Chondrocyte (in vitro differentiated cells): ENCODE measurements at regions not wholly inside any gene's neighbourhood (a gene's known extent, or its start where the extent isn't known, plus 50 kb on each side); places are given as distances from the start of the nearest gene placed in this dataset.
A peak's percentile ranks its signal among the peaks of the same experiment; 100 is the strongest.

Source experiments
- DNase-seq: peaks from one replicate; pipeline ENCODE4 v3.0.0; 2021; ENCODE audit warnings: mixed read lengths, low spot score
- H3K27ac Mint-ChIP-seq: one replicate; pipeline ENCODE4 v1.8.0; 2021; ENCODE audit warnings: mild to moderate bottlenecking, moderate library complexity, mixed read lengths; ENCODE audit not compliant: unreplicated experiment
- H3K27me3 Mint-ChIP-seq: 2 replicates; pipeline ENCODE4 v1.8.0; 2021; ENCODE audit warnings: low read depth, mixed read lengths
- H3K36me3 Mint-ChIP-seq: 2 replicates; pipeline ENCODE4 v1.8.0; 2021; ENCODE audit warnings: low read depth, mixed read lengths
- H3K4me1 Mint-ChIP-seq: 2 replicates; pipeline ENCODE4 v1.8.0; 2021; ENCODE audit warnings: low read depth, mild to moderate bottlenecking, mixed read lengths
- H3K4me3 Mint-ChIP-seq: one replicate; pipeline ENCODE4 v1.8.0; 2021; ENCODE audit warnings: mild to moderate bottlenecking, moderate library complexity, mixed read lengths; ENCODE audit not compliant: unreplicated experiment
- H3K9me3 Mint-ChIP-seq: 2 replicates; pipeline ENCODE4 v1.8.0; 2021; ENCODE audit warnings: low read depth, mixed read lengths
- TF ChIP-seq, protein P1 (sequence below): fragments of 200-600 bp; sonication (generic); IDR thresholded peaks from 2 replicates; pipeline ENCODE4 v1.5.0; 2021; ENCODE audit warnings: antibody characterized with exemption, mild to moderate bottlenecking, moderate library complexity

DNA sequence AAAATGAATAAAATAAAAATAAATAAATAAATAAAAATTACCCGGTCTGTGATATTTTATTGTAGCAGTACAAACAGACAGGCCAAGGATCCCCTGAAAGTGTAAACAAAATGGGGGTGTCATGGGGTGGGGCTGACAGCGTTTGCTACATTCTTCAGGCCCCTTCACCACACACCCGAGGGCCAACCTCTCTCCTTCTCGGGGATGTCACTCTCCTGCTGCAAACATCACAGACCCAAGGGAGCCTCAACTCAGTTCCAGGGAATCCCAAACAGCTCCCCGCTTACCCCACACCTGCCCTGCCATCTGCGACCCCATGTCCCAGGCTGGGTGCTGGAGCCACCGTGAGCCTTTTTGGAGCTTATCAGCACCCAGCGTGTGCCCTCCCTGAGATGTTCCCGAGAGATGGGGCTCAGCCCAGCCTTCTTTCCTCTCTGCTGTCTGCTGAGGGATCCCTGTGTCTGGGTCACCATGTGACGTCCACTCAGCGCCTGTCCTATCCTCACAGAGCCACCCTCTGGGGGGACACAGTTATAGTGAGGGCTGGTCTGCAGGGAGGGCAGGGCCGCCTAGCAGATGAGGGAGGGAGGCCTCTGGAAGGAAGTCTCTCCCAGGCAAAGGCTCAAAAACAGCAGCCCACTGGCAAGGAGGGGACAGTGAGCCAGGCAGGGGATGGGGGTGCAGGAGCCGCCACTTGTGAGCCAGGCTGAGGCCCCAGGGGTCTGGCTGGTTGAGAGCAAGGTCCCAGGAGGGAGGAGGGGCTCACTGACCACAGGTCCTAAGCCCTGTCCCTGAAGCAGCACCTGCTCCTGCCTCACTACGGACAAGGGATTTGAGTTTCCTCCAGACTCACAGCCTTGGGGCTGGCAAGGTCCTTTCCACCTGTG is 1041.6 kb downstream of the BRD1 start:
- Mint-ChIP-seq H3K4me3 (no peak overlapping the region), H3K27ac (no peak overlapping the region), H3K36me3 (no peaks in the 10 kb centered on the region), H3K27me3 (no peaks in the 10 kb centered on the region), H3K9me3 (peaks cover 2% of the 10 kb centered on the region), H3K4me1 (no peaks in the 10 kb centered on the region)
- no peak for DNase-seq
- TF ChIP-seq, protein P1, sequence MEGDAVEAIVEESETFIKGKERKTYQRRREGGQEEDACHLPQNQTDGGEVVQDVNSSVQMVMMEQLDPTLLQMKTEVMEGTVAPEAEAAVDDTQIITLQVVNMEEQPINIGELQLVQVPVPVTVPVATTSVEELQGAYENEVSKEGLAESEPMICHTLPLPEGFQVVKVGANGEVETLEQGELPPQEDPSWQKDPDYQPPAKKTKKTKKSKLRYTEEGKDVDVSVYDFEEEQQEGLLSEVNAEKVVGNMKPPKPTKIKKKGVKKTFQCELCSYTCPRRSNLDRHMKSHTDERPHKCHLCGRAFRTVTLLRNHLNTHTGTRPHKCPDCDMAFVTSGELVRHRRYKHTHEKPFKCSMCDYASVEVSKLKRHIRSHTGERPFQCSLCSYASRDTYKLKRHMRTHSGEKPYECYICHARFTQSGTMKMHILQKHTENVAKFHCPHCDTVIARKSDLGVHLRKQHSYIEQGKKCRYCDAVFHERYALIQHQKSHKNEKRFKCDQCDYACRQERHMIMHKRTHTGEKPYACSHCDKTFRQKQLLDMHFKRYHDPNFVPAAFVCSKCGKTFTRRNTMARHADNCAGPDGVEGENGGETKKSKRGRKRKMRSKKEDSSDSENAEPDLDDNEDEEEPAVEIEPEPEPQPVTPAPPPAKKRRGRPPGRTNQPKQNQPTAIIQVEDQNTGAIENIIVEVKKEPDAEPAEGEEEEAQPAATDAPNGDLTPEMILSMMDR, result no peak

DNA sequence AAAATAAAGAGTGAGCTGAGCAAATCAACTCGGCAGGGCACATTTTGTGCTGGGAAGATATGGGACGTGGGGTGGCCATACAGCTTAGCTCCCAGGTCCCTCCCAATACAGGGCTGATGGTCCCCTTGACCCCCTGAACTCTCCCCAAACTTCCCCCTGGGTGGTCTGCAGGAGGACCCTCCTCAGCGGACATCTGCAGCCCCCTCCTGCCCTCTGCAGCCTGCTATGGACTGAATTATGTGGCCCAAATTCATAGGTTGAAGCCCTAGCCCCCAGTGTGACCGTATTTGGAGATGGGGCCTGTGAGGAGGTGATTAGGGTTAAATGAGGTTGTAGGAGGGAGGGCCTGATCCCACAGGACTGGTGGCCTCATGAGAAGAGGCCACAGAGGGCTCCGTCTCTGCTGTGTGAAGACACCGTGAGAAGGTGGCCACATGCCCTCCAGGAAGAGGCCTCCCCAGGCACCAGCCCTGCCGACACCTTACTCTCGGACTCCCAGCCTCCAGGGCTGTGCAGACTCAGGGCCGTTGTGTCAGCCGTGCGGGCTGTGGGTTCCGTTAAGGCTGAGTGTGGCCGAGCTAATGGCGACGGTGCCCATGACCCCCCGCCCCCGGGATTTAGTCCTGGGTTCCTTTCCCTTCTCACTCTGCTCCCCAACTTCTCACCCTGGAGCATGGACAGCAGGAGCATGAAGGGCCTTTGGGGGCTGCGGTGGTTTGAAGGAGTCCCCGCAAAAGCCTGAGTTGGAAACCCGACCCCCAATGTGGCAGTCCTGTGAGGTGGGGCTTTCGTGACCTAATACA is 1042.8 kb downstream of the BRD1 start:
- TF ChIP-seq, protein P1, result no peak
- no peak overlapping the region for H3K27ac Mint-ChIP-seq
- no peak overlapping the region for H3K4me3 Mint-ChIP-seq
- H3K4me1 Mint-ChIP-seq, result no peaks in the 10 kb centered on the region
- DNase-seq, result no peak
- no peaks in the 10 kb centered on the region for H3K27me3 Mint-ChIP-seq
- H3K36me3 Mint-ChIP-seq, result no peaks in the 10 kb centered on the region
- peaks cover 2% of the 10 kb centered on the region for H3K9me3 Mint-ChIP-seq

DNA sequence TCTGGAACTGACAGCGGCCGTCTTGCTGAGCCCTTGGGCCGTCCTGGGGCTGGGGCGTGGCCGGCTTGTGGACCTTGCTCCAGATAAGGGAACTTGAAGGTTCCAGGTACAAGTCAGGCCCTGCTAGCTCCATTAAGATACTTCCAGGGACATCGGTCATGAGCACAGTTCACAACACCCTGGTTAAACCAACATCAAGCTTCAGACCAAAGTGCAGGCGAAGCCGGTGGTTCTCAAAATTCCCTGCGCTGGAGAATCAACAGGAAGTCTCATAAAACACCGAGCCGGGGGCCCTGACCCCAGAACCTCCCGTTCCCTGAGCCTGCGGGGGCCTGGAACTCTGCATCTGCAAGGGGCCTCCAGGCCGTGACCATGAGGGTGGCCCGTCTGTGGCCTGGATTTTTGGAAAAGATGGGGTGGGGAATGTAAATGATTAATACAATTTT is 1043.8 kb downstream of the BRD1 start:
- TF ChIP-seq, protein P1, result no peak
- no peaks in the 10 kb centered on the region for H3K4me1 Mint-ChIP-seq
- no peak overlapping the region for H3K4me3 Mint-ChIP-seq
- H3K9me3 Mint-ChIP-seq, result peaks cover 2% of the 10 kb centered on the region
- no peak for DNase-seq
- H3K27ac Mint-ChIP-seq, result no peak overlapping the region
- H3K27me3 Mint-ChIP-seq, result no peaks in the 10 kb centered on the region
- H3K36me3 Mint-ChIP-seq, result no peaks in the 10 kb centered on the region

DNA sequence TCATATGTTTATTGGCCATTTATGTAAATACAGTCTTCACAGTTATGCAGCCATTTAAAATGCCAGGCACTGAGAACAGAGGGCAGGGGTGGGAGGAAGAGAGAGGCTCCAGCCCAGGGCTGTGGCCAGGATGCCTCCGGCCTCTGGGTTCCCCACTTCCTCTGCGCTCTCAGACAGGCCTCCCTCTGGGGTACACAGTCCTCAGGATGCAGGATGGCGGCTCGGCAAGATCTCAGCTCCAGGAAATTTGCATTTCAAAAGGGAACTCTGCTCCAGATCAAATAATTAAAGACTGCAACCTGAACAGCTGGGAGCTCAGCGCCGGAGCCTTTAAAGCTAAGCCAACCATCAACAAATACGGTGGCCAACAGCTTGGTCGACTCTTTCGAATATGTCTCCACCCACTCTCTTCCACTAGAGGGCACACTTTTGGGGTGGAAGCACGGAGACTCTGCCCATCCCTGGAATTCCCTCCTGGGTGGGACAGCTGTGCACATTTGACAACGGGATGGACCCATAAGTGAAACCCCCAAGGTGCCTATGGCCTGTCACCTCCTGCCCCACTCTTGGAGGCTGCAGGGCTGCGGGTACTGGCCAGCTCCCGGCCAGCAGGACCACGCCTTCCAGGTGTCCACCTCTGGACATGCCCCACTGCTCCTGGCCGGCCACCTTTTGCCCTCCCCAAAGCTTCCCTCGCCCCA is 1044.7 kb downstream of the BRD1 start:
- Mint-ChIP-seq H3K4me1 (no peaks in the 10 kb centered on the region), H3K36me3 (no peaks in the 10 kb centered on the region), H3K9me3 (peaks cover 7% of the 10 kb centered on the region), H3K4me3 (no peak overlapping the region), H3K27ac (no peak overlapping the region), H3K27me3 (no peaks in the 10 kb centered on the region)
- DNase-seq, result no peak
- TF ChIP-seq, protein P1, result peak; percentile 49

DNA sequence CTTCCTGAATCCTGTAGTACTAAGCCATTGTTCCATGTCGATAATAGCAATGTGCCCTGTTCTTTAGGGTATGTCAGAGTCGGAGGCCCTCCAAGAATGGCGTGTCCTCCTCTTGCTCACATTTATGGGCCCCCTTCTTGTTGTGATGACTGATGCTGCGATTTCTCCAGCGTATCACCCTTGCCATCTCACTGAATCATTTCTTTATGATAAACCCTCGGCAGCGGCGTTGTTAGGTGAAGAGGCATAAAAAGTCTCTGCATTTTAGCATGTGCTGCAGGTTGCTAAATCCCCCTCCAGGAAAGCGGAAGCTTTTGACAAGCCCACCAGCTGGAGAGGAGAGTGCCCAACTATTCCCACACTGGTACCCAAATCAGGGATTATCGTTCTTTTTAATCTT is 1045.3 kb downstream of the BRD1 start:
- no peaks in the 10 kb centered on the region for H3K4me1 Mint-ChIP-seq
- H3K36me3 Mint-ChIP-seq, result no peaks in the 10 kb centered on the region
- H3K4me3 Mint-ChIP-seq, result no peak overlapping the region
- peaks cover 11% of the 10 kb centered on the region for H3K9me3 Mint-ChIP-seq
- TF ChIP-seq, protein P1, result no peak
- no peak for DNase-seq
- H3K27ac Mint-ChIP-seq, result no peak overlapping the region
- no peaks in the 10 kb centered on the region for H3K27me3 Mint-ChIP-seq
